PC-9 (cell line): ENCODE measurements at regions not wholly inside any gene's neighbourhood (a gene's known extent, or its start where the extent isn't known, plus 50 kb on each side); places are given as distances from the start of the nearest gene placed in this dataset.

Source experiments
- BruUV-seq: library from RNA; stranded (reverse); fragments of 400-500 nt; replicated peaks from 2 replicates; lab custom pipeline; 2021; lab: Mats Ljungman, UMichigan
- CTCF ChIA-PET: fragments of 300-600 bp; sonication (Branson Sonifier 250); formaldehyde crosslinking; loops from one replicate; lab custom pipeline; 2022; ENCODE audit warnings: antibody characterized with exemption; lab: Charles Lee
- POLR2A ChIA-PET: fragments of 300-600 bp; sonication (Branson Sonifier 250); formaldehyde crosslinking; loops from one replicate; lab custom pipeline; 2022; ENCODE audit warnings: antibody characterized with exemption; ENCODE audit not compliant: unreplicated experiment; lab: Charles Lee
- DNase-seq, 2 experiments: peaks; one replicate each; pipeline versions ENCODE4 v3.0.0 to v3.0.0-alpha.2; 2015 to 2022; ENCODE audit warnings: mixed read lengths in 1 of 2
- H2AFZ ChIP-seq: fragments of 200-600 bp; sonication (generic); 2 replicates; pipeline ENCODE4 v1.8.1; 2017; ENCODE audit warnings: antibody characterized with exemption
- H3F3A ChIP-seq: fragments of 200-600 bp; sonication (generic); 2 replicates; pipeline ENCODE4 v1.8.1; 2017; ENCODE audit warnings: antibody characterized with exemption, mild to moderate bottlenecking, low read depth; ENCODE audit not compliant: insufficient read depth
- H3K27ac ChIP-seq: fragments of 200-600 bp; sonication (generic); 2 replicates; pipeline ENCODE4 v1.6.1; 2016; ENCODE audit warnings: mixed run types
- H3K27me3 ChIP-seq: fragments of 200-600 bp; sonication (generic); 2 replicates; pipeline ENCODE4 v1.6.1; 2016; ENCODE audit warnings: low read depth, mixed run types; ENCODE audit not compliant: insufficient read depth
- H3K36me3 ChIP-seq: fragments of 200-600 bp; sonication (generic); 2 replicates; pipeline ENCODE4 v1.6.1; 2016; ENCODE audit warnings: low read depth, mixed run types
- H3K4me1 ChIP-seq: fragments of 200-600 bp; sonication (generic); replicated peaks from 2 replicates; pipeline ENCODE4 v1.6.1; 2016; ENCODE audit warnings: mixed run types; ENCODE audit not compliant: insufficient read depth
- H3K4me2 ChIP-seq: fragments of 200-600 bp; sonication (generic); 2 replicates; pipeline ENCODE4 v1.6.1; 2017; ENCODE audit warnings: mixed run types
- H3K4me3 ChIP-seq: fragments of 200-600 bp; sonication (generic); 2 replicates; pipeline ENCODE4 v1.6.1; 2016; ENCODE audit warnings: mixed run types
- H3K79me2 ChIP-seq: fragments of 200-600 bp; sonication (generic); 2 replicates; pipeline ENCODE4 v1.6.1; 2017; ENCODE audit warnings: low read depth, mixed run types
- H3K9me2 ChIP-seq: fragments of 200-600 bp; sonication (generic); 2 replicates; pipeline ENCODE4 v1.8.1; 2017; ENCODE audit warnings: mild to moderate bottlenecking; ENCODE audit not compliant: insufficient read depth
- H3K9me3 ChIP-seq: fragments of 200-600 bp; sonication (generic); 2 replicates; pipeline ENCODE4 v1.8.1; 2016; ENCODE audit warnings: low read depth; ENCODE audit not compliant: insufficient read depth
- H4K20me1 ChIP-seq: fragments of 200-600 bp; sonication (generic); 2 replicates; pipeline ENCODE4 v1.8.1; 2017; ENCODE audit not compliant: insufficient read depth
- EZH2 ChIP-seq: fragments of 200-600 bp; sonication (generic); IDR thresholded peaks from 2 replicates; pipeline ENCODE4 v1.8.0; 2017; ENCODE audit warnings: antibody characterized with exemption, low read depth
- intact Hi-C: fragments of 100-400 bp; cut with micrococcal nuclease; formaldehyde crosslinking; loops from one replicate; pipeline ENCODE4 v1.10.0; 2022; ENCODE audit not compliant: unreplicated experiment
- TF ChIP-seq, protein P1 (sequence below): fragments of 200-600 bp; sonication (generic); conservative IDR thresholded peaks from 2 replicates; pipeline ENCODE4 v1.6.1; 2017; ENCODE audit warnings: mixed run types, antibody characterized with exemption, mild to moderate bottlenecking, moderate library complexity

DNA sequence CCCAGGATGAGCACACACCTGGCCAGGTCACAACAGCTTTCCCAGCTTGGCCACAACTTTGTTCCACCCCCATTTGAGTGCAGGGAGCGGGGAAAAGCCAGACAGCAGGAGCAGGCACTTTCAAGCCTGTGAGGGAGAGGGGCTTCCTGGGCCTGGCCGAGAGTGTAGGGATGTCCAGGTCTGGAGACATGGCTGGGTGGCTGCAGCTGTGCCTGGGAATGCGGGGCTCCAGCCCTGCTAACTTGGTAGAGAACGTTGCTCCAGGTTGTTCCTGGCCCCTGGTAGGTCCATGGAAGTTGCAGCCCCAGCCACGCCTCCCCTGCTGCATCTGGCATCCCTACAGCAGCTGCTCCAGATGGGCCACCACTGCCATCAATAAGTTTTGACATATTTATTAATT lies 738.5 kb downstream of the SLC6A15 start:
- H3K27me3 ChIP-seq, result no peaks in the 10 kb centered on the region
- intact Hi-C loops, result no loop called here
- no peak overlapping the region for H3K4me3 ChIP-seq
- BruUV-seq, result no TSS peak
- DNase-seq, result no peak
- no peak overlapping the region for H2AFZ ChIP-seq
- no peaks in the 10 kb centered on the region for H4K20me1 ChIP-seq
- H3K4me2 ChIP-seq, result no peak overlapping the region
- ChIA-PET POLR2A (no interaction called here), CTCF (no interaction called here)
- TF ChIP-seq, protein P1, sequence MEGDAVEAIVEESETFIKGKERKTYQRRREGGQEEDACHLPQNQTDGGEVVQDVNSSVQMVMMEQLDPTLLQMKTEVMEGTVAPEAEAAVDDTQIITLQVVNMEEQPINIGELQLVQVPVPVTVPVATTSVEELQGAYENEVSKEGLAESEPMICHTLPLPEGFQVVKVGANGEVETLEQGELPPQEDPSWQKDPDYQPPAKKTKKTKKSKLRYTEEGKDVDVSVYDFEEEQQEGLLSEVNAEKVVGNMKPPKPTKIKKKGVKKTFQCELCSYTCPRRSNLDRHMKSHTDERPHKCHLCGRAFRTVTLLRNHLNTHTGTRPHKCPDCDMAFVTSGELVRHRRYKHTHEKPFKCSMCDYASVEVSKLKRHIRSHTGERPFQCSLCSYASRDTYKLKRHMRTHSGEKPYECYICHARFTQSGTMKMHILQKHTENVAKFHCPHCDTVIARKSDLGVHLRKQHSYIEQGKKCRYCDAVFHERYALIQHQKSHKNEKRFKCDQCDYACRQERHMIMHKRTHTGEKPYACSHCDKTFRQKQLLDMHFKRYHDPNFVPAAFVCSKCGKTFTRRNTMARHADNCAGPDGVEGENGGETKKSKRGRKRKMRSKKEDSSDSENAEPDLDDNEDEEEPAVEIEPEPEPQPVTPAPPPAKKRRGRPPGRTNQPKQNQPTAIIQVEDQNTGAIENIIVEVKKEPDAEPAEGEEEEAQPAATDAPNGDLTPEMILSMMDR, result no peak
- TF ChIP-seq EZH2, result no peak
- H3K27ac ChIP-seq, result no peak overlapping the region
- no peaks in the 10 kb centered on the region for H3K36me3 ChIP-seq
- H3K9me3 ChIP-seq, result no peaks in the 10 kb centered on the region
- no peaks in the 10 kb centered on the region for H3F3A ChIP-seq
- no peaks in the 10 kb centered on the region for H3K9me2 ChIP-seq
- no peaks in the 10 kb centered on the region for H3K4me1 ChIP-seq
- H3K79me2 ChIP-seq, result no peaks in the 10 kb centered on the region

DNA sequence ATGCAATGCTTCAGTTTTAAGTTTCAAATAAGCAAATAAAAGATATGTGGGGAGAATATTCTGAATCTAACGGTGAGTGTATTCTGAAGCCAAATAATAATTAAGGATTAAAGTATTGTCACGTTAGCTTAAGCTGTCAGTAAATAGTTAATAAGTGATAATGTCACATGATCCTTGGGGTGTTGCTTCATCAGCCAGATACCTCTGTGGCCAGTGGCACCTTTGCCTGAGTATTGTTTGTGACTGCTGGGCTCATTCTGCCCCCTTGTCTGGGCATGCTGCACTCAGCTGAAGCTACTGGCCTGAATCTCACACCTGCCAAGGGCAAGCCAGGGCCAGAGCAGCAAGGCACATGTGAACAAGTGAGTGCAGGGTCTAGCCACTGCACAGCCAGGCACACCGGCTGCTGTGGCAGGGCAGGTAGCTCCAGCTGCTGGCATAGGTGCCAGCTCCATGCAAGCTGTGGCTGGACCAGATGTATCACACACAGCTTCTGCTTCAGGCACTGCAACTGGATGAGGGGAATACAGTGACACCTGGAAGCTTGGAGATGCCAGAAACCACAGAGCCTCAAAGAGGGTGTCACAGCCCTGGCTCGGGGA lies 739.7 kb downstream of the SLC6A15 start:
- H3K36me3 ChIP-seq, result no peaks in the 10 kb centered on the region
- intact Hi-C loops, result no loop called here
- no peaks in the 10 kb centered on the region for H4K20me1 ChIP-seq
- H3K79me2 ChIP-seq, result no peaks in the 10 kb centered on the region
- no peaks in the 10 kb centered on the region for H3K27me3 ChIP-seq
- BruUV-seq, result no TSS peak
- CTCF ChIA-PET, result no interaction called here
- H3K4me1 ChIP-seq, result no peaks in the 10 kb centered on the region
- H3K27ac ChIP-seq, result no peak overlapping the region
- no peak overlapping the region for H3K4me2 ChIP-seq
- H2AFZ ChIP-seq, result no peak overlapping the region
- DNase-seq, result no peak
- POLR2A ChIA-PET, result no interaction called here
- H3K4me3 ChIP-seq, result no peak overlapping the region
- TF ChIP-seq, protein P1, result no peak
- TF ChIP-seq EZH2, result no peak
- H3K9me2 ChIP-seq, result no peaks in the 10 kb centered on the region
- no peaks in the 10 kb centered on the region for H3F3A ChIP-seq
- no peaks in the 10 kb centered on the region for H3K9me3 ChIP-seq

DNA sequence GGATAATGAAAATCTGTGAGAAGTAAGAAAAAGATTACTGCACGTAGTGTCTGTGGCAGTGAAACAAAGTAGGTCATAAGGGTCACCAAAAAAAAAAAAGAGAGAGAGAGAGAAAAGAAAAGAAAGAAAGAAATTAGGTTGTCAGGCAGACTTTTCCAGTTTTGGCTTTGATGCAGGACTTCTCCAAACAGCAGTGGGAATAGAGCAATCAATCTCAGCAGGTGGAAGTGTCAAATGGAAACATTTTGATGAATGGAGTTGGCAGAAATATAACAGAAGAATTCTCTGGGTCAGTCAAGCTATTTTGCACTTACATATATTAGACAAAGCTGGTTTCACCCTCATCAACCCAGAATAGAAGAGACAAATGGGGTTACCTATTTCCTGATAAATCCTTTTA lies 745.8 kb downstream of the SLC6A15 start:
- H3K36me3 ChIP-seq, result no peaks in the 10 kb centered on the region
- no peak overlapping the region for H3K27ac ChIP-seq
- BruUV-seq, result no TSS peak
- H3K9me2 ChIP-seq, result no peaks in the 10 kb centered on the region
- TF ChIP-seq EZH2, result no peak
- no peaks in the 10 kb centered on the region for H3K9me3 ChIP-seq
- no peaks in the 10 kb centered on the region for H3K4me1 ChIP-seq
- H3F3A ChIP-seq, result no peaks in the 10 kb centered on the region
- no peak overlapping the region for H2AFZ ChIP-seq
- no peak overlapping the region for H3K4me2 ChIP-seq
- no peak for DNase-seq
- ChIA-PET POLR2A (no interaction called here), CTCF (no interaction called here)
- H3K79me2 ChIP-seq, result no peaks in the 10 kb centered on the region
- no peaks in the 10 kb centered on the region for H3K27me3 ChIP-seq
- H4K20me1 ChIP-seq, result no peaks in the 10 kb centered on the region
- intact Hi-C loops, result no loop called here
- H3K4me3 ChIP-seq, result no peak overlapping the region
